IMR-90 (cell line): ENCODE measurements at regions not wholly inside any gene's neighbourhood (a gene's known extent, or its start where the extent isn't known, plus 50 kb on each side); places are given as distances from the start of the nearest gene placed in this dataset.

Source experiments
- ATAC-seq: fragments of 200-7000 bp; cut with Tn5 transposase; 2 replicates; pipeline ENCODE4 v1.9.1; 2020; ENCODE audit warnings: low read depth, mild to moderate bottlenecking, moderate library complexity
- BruUV-seq: library from RNA; stranded (reverse); fragments of 400-500 nt; replicated peaks from 2 replicates; lab custom pipeline; 2021; lab: Mats Ljungman, UMichigan
- CTCF ChIA-PET: fragments of 300-600 bp; formaldehyde crosslinking; extraction: SDS; loops from one replicate; lab custom pipeline; 2021; ENCODE audit warnings: antibody characterized with exemption; lab: Yijun Ruan, JAX
- POLR2A ChIA-PET: fragments of 300-600 bp; sonication (Branson Sonifier 250); formaldehyde crosslinking; loops from one replicate; lab custom pipeline; 2022; ENCODE audit warnings: antibody characterized with exemption; ENCODE audit not compliant: unreplicated experiment; lab: Charles Lee
- DNase-seq: peaks from one replicate; pipeline ENCODE4 v3.0.0; 2013
- H2AFZ ChIP-seq: replicated peaks from 2 replicates; pipeline ENCODE3; 2013; ENCODE audit warnings: low read length, mild to moderate bottlenecking; ENCODE audit not compliant: poor library complexity
- H2AK5ac ChIP-seq: 2 replicates; pipeline ENCODE4 v1.6.1; 2013; ENCODE audit warnings: low read depth, low read length, inconsistent platforms
- H2AK9ac ChIP-seq: replicated peaks from 2 replicates; pipeline ENCODE3; 2013; ENCODE audit warnings: mild to moderate bottlenecking, low read depth, low read length, moderate library complexity; ENCODE audit not compliant: poor library complexity
- H2BK120ac ChIP-seq: 2 replicates; pipeline ENCODE4 v1.6.1; 2013; ENCODE audit warnings: low read depth, low read length, inconsistent platforms
- H2BK15ac ChIP-seq: 3 replicates; pipeline ENCODE4 v1.6.1; 2013; ENCODE audit warnings: low read depth, low read length, inconsistent platforms
- H2BK20ac ChIP-seq: 2 replicates; pipeline ENCODE4 v1.6.1; 2013; ENCODE audit warnings: low read depth, mild to moderate bottlenecking, inconsistent platforms, low read length, moderate library complexity
- H2BK5ac ChIP-seq: 2 replicates; pipeline ENCODE4 v1.6.1; 2013; ENCODE audit warnings: mild to moderate bottlenecking, low read depth, low read length, inconsistent platforms; ENCODE audit not compliant: poor library complexity, severe bottlenecking
- H3K14ac ChIP-seq: replicated peaks from 2 replicates; pipeline ENCODE4 v1.6.1; 2013; ENCODE audit warnings: low read depth, low read length, inconsistent platforms
- H3K18ac ChIP-seq: 2 replicates; pipeline ENCODE4 v1.6.1; 2013; ENCODE audit warnings: low read depth, low read length, control low read depth
- H3K23ac ChIP-seq: 2 replicates; pipeline ENCODE4 v1.6.1; 2013; ENCODE audit warnings: low read depth, low read length, inconsistent platforms
- H3K27ac ChIP-seq: 2 replicates; pipeline ENCODE4 v1.5.1; 2013; ENCODE audit warnings: mild to moderate bottlenecking, control low read depth, low read length; ENCODE audit not compliant: insufficient read depth
- H3K27me3 ChIP-seq: 2 replicates; pipeline ENCODE4 v1.6.1; 2013; ENCODE audit warnings: low read length; ENCODE audit not compliant: control insufficient read depth, insufficient read depth
- H3K36me3 ChIP-seq: 2 replicates; pipeline ENCODE4 v1.6.1; 2013; ENCODE audit warnings: low read length, mixed read lengths; ENCODE audit not compliant: control insufficient read depth, insufficient read depth
- H3K4ac ChIP-seq: 2 replicates; pipeline ENCODE4 v1.6.1; 2013; ENCODE audit warnings: low read depth, low read length, inconsistent platforms
- H3K4me1 ChIP-seq: 2 replicates; pipeline ENCODE4 v1.6.1; 2013; ENCODE audit warnings: low read length, mixed read lengths; ENCODE audit not compliant: control insufficient read depth, insufficient read depth
- H3K4me2 ChIP-seq: 2 replicates; pipeline ENCODE4 v1.6.1; 2013; ENCODE audit warnings: low read depth, mild to moderate bottlenecking, control low read depth, low read length, moderate library complexity
- H3K4me3 ChIP-seq: 2 replicates; pipeline ENCODE4 v1.5.1; 2013; ENCODE audit warnings: low read depth, mild to moderate bottlenecking, control low read depth, low read length, moderate library complexity; ENCODE audit not compliant: insufficient read depth
- H3K56ac ChIP-seq: 2 replicates; pipeline ENCODE4 v1.6.1; 2013; ENCODE audit warnings: low read length, inconsistent platforms; ENCODE audit not compliant: insufficient read depth; ENCODE audit errors: extremely low read depth
- H3K79me1 ChIP-seq, 2 experiments: 2 replicates each; pipeline ENCODE4 v1.6.1; 2013; ENCODE audit warnings: low read length in 2 of 2, inconsistent platforms in 1 of 2, low read depth in 1 of 2
- H3K9ac ChIP-seq: 2 replicates; pipeline ENCODE4 v1.6.1; 2013; ENCODE audit warnings: low read depth, low read length, control low read depth
- H3K9me1 ChIP-seq: 2 replicates; pipeline ENCODE4 v1.6.1; 2013; ENCODE audit warnings: low read length, inconsistent platforms; ENCODE audit not compliant: insufficient read depth
- H3K9me3 ChIP-seq: 2 replicates; pipeline ENCODE4 v1.6.1; 2013; ENCODE audit warnings: low read length; ENCODE audit not compliant: control insufficient read depth, insufficient read depth
- H4K20me1 ChIP-seq: 2 replicates; pipeline ENCODE4 v1.6.1; 2013; ENCODE audit warnings: low read length, inconsistent platforms; ENCODE audit not compliant: insufficient read depth
- H4K5ac ChIP-seq: 2 replicates; pipeline ENCODE4 v1.6.1; 2013; ENCODE audit warnings: mild to moderate bottlenecking, low read depth, low read length, control low read depth
- H4K8ac ChIP-seq, 2 experiments: 2 replicates each; pipeline ENCODE4 v1.6.1; 2013; ENCODE audit warnings: low read depth in 2 of 2, low read length in 2 of 2, control low read depth in 1 of 2, inconsistent platforms in 1 of 2
- H4K91ac ChIP-seq: 2 replicates; pipeline ENCODE4 v1.6.1; 2013; ENCODE audit warnings: low read depth, low read length, inconsistent platforms; ENCODE audit not compliant: insufficient read depth
- BHLHE40 ChIP-seq: fragments of 150-350 bp; IDR thresholded peaks from 2 replicates; pipeline ENCODE4 v1.6.1; 2016; ENCODE audit warnings: mild to moderate bottlenecking, low read depth, low read length
- CEBPB ChIP-seq: IDR thresholded peaks from 2 replicates; pipeline ENCODE4 v1.6.1; 2012; ENCODE audit warnings: low read depth, low read length, improper control_type of control experiment
- CHD1 ChIP-seq: IDR thresholded peaks from 2 replicates; pipeline ENCODE4 v1.6.1; 2012; ENCODE audit warnings: low read depth, low read length, improper control_type of control experiment
- CTCF ChIP-seq: conservative IDR thresholded peaks from 2 replicates; pipeline ENCODE4 v1.5.1; 2012; ENCODE audit warnings: mild to moderate bottlenecking, low read depth, low read length, improper control_type of control experiment
- ELK1 ChIP-seq: fragments of 150-350 bp; IDR thresholded peaks from 2 replicates; pipeline ENCODE4 v1.6.1; 2016; ENCODE audit warnings: low read depth, mild to moderate bottlenecking, low read length, moderate library complexity, borderline replicate concordance
- FOS ChIP-seq: fragments of 150-350 bp; IDR thresholded peaks from 2 replicates; pipeline ENCODE4 v1.6.1; 2016; ENCODE audit warnings: low read depth, low read length
- MAFK ChIP-seq: IDR thresholded peaks from 2 replicates; pipeline ENCODE4 v1.6.1; 2012; ENCODE audit warnings: low read depth, low read length, improper control_type of control experiment
- MAZ ChIP-seq: IDR thresholded peaks from 2 replicates; pipeline ENCODE4 v1.6.1; 2012; ENCODE audit warnings: low read depth, mild to moderate bottlenecking, low read length, improper control_type of control experiment, moderate library complexity, borderline replicate concordance
- MXI1 ChIP-seq: IDR thresholded peaks from 2 replicates; pipeline ENCODE4 v1.6.1; 2012; ENCODE audit warnings: low read depth, mild to moderate bottlenecking, low read length, moderate library complexity, borderline replicate concordance
- NFE2L2 ChIP-seq: fragments of 150-350 bp; IDR thresholded peaks from 2 replicates; pipeline ENCODE4 v1.6.1; 2016; ENCODE audit warnings: low read depth, mild to moderate bottlenecking, low read length
- POLR2A ChIP-seq: IDR thresholded peaks from 2 replicates; pipeline ENCODE4 v1.6.1; 2012; ENCODE audit warnings: mild to moderate bottlenecking, low read depth, low read length
- RAD21 ChIP-seq: IDR thresholded peaks from 2 replicates; pipeline ENCODE4 v1.6.1; 2012; ENCODE audit warnings: low read length, improper control_type of control experiment
- RCOR1 ChIP-seq: IDR thresholded peaks from 2 replicates; pipeline ENCODE4 v1.6.1; 2012; ENCODE audit warnings: mild to moderate bottlenecking, low read length, improper control_type of control experiment; ENCODE audit not compliant: insufficient replicate concordance
- RFX5 ChIP-seq: IDR thresholded peaks from 2 replicates; pipeline ENCODE4 v1.8.0; 2012; ENCODE audit warnings: low read depth, mild to moderate bottlenecking, low read length, moderate library complexity
- SMC3 ChIP-seq: fragments of 150-350 bp; IDR thresholded peaks from 2 replicates; pipeline ENCODE4 v1.6.1; 2016; ENCODE audit warnings: low read depth, mild to moderate bottlenecking, antibody characterized with exemption, low read length, moderate library complexity
- USF2 ChIP-seq: fragments of 150-350 bp; IDR thresholded peaks from 2 replicates; pipeline ENCODE4 v1.6.1; 2017; ENCODE audit warnings: mild to moderate bottlenecking, antibody characterized with exemption, low read length, low read depth
- WGBS, 2 experiments: methylation state at CpG; one replicate each; pipeline versions ENCODE4 v1.1.5 to v1.1.7; 2013; ENCODE audit warnings: missing lambda C conversion rate in 2 of 2; ENCODE audit not compliant: insufficient read length in 1 of 2; ENCODE audit errors: extremely low coverage in 2 of 2; 5-methylcytosine and 5-hydroxymethylcytosine counted together
- dilution Hi-C: fragments of 300-500 bp; cut with HindIII; formaldehyde crosslinking; loops from one replicate; pipeline ENCODE4 v1.14.3; 2018; ENCODE audit warnings: low sequenced_read_pairs; ENCODE audit not compliant: unreplicated experiment
- in situ Hi-C: fragments of 300-500 bp; cut with MboI; formaldehyde crosslinking; loops from 3 replicates; pipeline ENCODE4 v1.14.3; 2019; ENCODE audit warnings: low sequenced_read_pairs, inconsistent platforms, mixed read lengths
- intact Hi-C: fragments of 100-400 bp; cut with micrococcal nuclease; formaldehyde crosslinking; loops from 2 replicates; pipeline ENCODE4 v1.10.0; 2022

DNA sequence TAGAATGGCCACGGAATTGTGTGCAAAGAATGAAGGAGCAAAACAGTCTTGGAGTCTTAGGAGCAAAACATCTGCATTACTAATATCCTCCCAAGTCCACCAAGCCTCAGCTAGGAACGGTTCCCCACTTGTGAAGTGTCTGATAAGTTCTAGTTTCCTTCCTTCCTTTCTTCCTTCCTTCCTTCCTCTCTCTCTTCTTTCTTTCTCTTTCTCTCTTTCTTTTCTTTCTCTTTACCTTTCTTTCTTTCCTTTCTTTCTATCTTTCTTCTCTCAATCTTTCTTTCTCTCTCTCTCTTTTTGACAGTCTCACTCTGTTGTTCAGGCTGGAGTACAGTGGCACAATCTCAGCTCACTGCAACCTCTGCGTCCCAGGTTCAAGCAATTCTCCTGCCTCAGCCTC is 160.8 kb downstream of the FOXL1 start:
- H2AK5ac ChIP-seq: no peak overlapping the region
- no peak overlapping the region for H3K4me2 ChIP-seq
- H4K8ac ChIP-seq: no peak overlapping the region
- in situ Hi-C loops: no loop called here
- H3K4me3 ChIP-seq: no peak overlapping the region
- no peak overlapping the region for H2AFZ ChIP-seq
- no peak overlapping the region for H2BK120ac ChIP-seq
- H3K79me1 ChIP-seq: 0 out of 4 replicates have a peak, but pooled peaks cover 0 to 5% of the 10 kb centered on the region in 2 experiments
- H3K23ac ChIP-seq: no peak overlapping the region
- BruUV-seq: no TSS peak
- no peak overlapping the region for H2AK9ac ChIP-seq
- no peak overlapping the region for H2BK20ac ChIP-seq
- no peak overlapping the region; the same call in 1 of the 2 replicates for H3K14ac ChIP-seq
- DNase-seq (no peak), ATAC-seq (no peak)
- no peak overlapping the region for H3K56ac ChIP-seq
- no peaks in the 10 kb centered on the region for H4K20me1 ChIP-seq
- no peaks in the 10 kb centered on the region for H3K27me3 ChIP-seq
- intact Hi-C loops: no loop called here
- ChIA-PET POLR2A (no interaction called here), CTCF (no interaction called here)
- H3K4ac ChIP-seq: no peak overlapping the region
- H4K5ac ChIP-seq: no peak overlapping the region
- no peak overlapping the region for H3K9ac ChIP-seq
- peaks cover 11% of the 10 kb centered on the region for H3K9me1 ChIP-seq
- H2BK15ac ChIP-seq: no peak overlapping the region
- no CpG with 5 or more reads among the region's 3 CpGs for WGBS, 2 experiments
- no peak overlapping the region for H3K27ac ChIP-seq
- no peak overlapping the region for H4K91ac ChIP-seq
- no peak overlapping the region for H2BK5ac ChIP-seq
- H3K36me3 ChIP-seq: no peaks in the 10 kb centered on the region
- TF ChIP-seq ELK1 (no peak), POLR2A (no peak), MAFK (no peak), CEBPB (no peak), MXI1 (no peak), RCOR1 (no peak), FOS (no peak), USF2 (no peak), RFX5 (no peak), NFE2L2 (no peak), MAZ (no peak), BHLHE40 (no peak), RAD21 (no peak), CTCF (no peak), SMC3 (no peak), CHD1 (no peak)
- H3K18ac ChIP-seq: no peak overlapping the region
- dilution Hi-C loops: no loop called here
- peaks cover 8% of the 10 kb centered on the region for H3K4me1 ChIP-seq
- no peaks in the 10 kb centered on the region for H3K9me3 ChIP-seq
